Activated CD4-positive, CD25-positive, alpha-beta regulatory T cell treated with anti-CD3 and anti-CD28 coated beads, Interleukin-2, amount 50 U/mL, for 24 hours (primary cell): ENCODE measurements at regions not wholly inside any gene's neighbourhood (a gene's known extent, or its start where the extent isn't known, plus 50 kb on each side); places are given as distances from the start of the nearest gene placed in this dataset.

Experiments
- ATAC-seq, 2 donors: fragments of 150-1000 bp; cut with Tn5 transposase; one replicate each; pipeline ENCODE4 v1.10.0; 2021; ENCODE audit warnings: mild to moderate bottlenecking in 1 of 2, moderate library complexity in 1 of 2

- no peak for ATAC-seq
These were observed 83.4 kb downstream of the MYCN start for GRCh38 chr2:16023506-16024360.

GRCh38 chr2:16022548-16023240 lies 82.3 kb downstream of the MYCN start:
- no peak for ATAC-seq

DNA sequence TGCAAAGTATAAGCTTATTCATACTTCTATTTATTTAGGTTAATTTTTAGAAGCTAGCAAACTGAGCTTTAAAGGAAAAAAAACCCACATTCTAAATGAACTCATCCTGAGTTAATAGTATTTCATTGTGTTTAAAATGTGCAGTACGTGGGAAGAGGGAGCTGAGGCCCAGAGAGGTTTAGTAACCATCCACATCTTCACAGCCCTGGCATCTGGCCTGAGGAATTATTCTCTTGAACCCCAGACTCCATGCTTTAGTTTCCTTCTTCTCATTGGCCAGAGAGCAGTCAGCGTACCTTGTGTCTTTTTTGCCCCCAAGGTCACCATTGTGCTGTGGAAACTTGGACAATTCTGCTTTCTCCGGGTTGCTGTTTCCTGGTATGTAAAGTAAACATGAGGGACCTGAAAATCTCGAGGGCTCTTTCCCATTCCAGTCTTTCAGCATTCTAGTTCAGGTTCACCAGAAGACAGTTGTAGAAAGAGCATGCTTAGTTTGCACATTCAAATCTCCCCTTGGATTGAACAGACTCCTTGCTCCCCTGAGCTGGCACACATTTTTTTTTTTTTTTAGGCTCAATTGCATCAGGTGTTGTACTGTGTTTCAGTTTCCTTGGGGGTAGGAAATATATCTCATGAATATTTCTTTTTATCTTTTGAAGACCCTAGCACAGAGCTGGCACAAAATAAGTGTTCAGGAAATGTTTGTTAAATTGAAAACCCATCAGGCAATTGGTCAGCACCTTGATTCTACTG lies 81.4 kb downstream of the MYCN start:
- no peak for ATAC-seq

- ATAC-seq = no peak
These were observed 80.1 kb downstream of the MYCN start for GRCh38 chr2:16020389-16021008.

GRCh38 chr2:16019617-16020351 lies 79.4 kb downstream of the MYCN start:
- ATAC-seq = no peak

GRCh38 chr2:16019060-16019480 lies 78.7 kb downstream of the MYCN start:
- no peak for ATAC-seq

DNA sequence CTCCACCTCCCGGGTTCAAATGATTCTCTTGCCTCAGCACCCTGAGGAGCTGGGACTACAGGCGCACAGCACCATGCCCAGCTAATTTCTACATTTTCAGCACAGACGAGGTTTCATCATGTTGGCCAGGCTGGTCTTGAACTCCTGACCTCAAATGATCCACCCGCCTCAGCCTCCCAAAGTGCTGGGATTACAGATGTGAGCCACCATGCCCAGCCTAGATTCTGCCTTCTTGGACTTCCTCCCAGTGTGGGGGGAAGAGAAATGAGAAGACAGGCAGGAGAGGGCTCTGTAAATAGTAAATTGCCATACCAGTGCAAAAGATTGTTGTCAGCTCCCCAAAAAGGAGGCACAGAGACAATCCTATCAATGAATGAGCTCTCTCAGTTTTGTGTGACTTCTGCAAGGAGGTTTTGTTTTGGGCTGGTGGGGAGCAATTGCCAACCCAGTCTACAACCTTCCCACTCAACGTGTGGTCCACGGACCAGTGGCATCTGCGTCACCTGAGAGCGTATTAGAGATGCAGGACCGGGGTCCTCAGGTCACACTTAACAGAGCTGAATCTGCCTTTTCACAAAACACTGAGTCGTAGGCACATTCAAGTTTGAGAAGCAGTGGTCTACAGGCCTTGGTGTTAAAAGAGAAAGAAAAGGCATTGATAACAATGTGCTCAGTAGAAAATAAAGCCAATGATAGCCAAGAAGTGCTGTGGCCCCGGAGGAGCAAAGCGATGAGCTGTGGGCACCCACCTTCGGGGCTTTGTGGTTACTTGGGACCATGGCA lies 78.1 kb downstream of the MYCN start:
- no peak for ATAC-seq

- ATAC-seq = no peak
These were observed 75.9 kb downstream of the MYCN start for GRCh38 chr2:16016282-16016681.

GRCh38 chr2:16015903-16016265 lies 75.5 kb downstream of the MYCN start:
- no peak for ATAC-seq

GRCh38 chr2:16015210-16015902 lies 75.0 kb downstream of the MYCN start:
- no peak for ATAC-seq

DNA sequence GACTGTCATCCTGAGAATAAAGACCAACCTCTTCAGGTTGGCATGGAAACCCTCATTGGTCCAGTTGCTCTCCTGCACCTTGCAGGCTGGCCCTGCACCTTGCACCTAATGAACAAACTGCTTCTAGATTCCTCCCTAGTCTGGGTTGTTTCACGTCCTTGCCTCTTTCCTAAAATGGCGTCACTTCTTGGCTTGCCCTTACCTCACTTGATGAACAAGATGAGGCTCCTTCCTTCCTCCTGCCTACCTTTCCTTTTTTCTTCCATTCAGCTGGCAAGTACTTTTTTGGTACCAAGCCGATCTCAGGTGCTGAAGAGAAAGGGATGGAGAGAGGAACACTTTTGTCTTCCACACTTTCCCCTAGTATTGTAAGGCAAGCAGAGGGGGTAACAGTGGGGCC lies 74.5 kb downstream of the MYCN start:
- ATAC-seq = no peak

- ATAC-seq = no peak
These were observed 73.9 kb downstream of the MYCN start for GRCh38 chr2:16014041-16014787.

GRCh38 chr2:16013359-16013911 lies 73.1 kb downstream of the MYCN start:
- no peak for ATAC-seq

DNA sequence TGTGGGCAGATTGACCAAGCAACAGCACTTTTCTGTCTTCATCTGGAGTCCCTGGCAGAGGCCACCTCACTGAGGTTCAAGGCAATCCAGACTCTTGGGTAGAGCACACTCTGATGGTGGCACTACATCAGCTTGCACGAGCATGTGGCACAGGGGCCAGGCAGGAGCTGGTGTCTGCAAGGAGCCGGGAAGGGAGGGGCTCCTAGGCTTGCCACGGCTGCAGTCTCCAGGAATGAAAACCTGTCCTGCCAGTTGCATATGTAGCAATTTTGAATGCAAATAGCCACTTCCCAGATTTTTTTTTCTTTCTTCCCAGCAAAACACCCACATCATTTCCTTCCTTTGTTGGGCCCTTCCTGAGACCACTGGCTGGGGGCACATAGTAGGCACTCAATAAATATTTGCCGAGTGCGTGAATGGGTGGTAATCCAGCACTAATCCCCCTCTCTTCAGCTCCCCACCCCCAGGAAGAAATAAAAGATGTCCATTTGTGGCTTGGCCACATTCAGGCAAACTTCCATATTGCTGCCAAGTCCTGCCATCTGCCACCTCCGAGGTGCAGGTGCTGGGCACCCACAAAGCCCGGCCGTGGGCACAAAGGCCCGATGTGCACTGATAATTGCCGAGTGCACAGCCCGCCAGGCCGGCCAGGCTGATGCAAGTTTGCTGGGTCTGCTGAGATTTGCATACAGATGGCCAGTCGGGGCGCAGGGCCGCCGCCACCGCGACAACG lies 72.4 kb downstream of the MYCN start:
- no peak for ATAC-seq

DNA sequence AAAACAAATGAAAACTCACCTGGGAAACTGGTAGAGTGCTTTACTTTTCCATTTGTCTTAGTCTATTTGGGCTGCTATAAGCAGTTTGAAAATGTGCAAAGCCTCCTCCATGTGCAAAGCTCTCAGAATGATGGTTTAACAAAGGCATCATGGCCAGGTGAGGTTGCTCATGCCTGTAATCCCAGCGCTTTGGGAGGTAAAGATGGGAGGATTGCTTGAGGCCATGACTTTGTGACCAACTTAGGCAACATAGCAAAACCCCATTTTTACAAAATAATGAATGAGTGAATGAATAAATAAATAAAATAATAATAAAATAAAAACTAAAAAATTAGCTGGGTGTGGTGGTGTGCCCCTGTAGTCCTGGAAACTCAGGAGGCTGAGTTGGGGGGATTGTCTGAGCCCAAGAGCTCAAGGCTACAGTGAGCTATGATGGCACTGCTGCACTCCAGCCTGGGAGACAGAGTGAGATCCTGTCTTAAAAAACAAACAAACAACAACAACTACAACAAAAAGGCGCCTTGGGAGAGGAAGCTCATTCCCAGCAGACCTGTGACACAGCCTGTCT lies 71.8 kb downstream of the MYCN start:
- no peak for ATAC-seq

- no peak for ATAC-seq
These were observed 71.2 kb downstream of the MYCN start for GRCh38 chr2:16011621-16011960.

DNA sequence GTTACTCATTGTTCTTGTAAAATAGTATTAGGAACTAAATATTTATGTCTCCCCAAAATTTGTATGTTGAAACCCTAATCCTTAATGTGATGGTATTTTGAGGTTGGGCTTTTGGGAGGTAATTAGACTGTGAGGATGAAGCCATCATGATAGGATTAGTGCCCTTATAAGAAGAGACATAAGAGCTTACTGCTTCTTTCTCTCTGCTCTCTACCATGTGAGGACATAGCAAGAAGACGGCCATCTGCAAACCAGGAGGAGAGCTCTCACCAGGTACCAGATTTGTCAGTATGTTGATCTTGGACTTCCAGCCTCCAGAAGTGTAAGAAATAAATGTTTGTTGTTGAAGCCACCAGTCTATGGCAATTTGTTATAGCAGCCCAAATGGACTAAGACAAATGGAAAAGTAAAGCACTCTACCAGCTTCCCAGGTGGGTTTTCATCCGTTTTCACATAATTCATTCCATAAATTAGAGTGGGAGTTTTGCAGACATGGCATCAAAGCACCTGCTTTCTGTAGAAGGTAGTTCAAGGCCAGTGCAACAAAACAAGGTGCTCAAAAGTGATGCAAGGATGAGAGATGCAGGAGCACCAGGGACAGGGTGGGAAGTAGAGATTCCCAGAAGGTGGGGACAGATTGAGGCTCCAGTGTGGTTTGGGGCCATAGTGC lies 70.7 kb downstream of the MYCN start:
- no peak for ATAC-seq

GRCh38 chr2:16010011-16010410 lies 69.7 kb downstream of the MYCN start:
- no peak for ATAC-seq
